HG03571 (cell line): ENCODE measurements at regions not wholly inside any gene's neighbourhood (a gene's known extent, or its start where the extent isn't known, plus 50 kb on each side); places are given as distances from the start of the nearest gene placed in this dataset.
"Not testable (repeated sequence)": the region's sequence is repeated elsewhere in the genome, so short reads cannot be mapped to it uniquely, and the experiment has no call there.

Source experiments
- ATAC-seq: cut with Tn5 transposase; IDR thresholded peaks from one replicate; pipeline ENCODE4 v1.9.1; 2021; ENCODE audit not compliant: unreplicated experiment

DNA sequence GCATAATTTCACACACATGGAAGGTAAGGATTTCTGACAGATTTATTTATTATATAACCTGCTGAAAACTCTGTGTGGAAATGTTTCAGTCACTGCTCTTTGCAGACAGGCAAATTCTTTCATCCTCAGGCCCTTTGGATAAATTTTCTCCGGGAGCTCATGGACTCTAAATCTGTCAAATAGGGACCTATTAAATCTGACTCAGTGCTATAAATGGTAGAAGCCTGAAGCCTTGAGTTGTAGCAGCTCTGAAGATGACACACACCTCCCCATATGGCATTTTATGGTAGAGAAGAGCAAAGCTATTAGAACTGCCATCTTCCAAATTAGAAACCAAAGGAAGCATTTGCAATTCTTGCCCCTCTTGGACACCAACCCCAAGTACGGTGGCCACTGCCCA is 808.7 kb downstream of the XPNPEP1 start:
- no peak for ATAC-seq

DNA sequence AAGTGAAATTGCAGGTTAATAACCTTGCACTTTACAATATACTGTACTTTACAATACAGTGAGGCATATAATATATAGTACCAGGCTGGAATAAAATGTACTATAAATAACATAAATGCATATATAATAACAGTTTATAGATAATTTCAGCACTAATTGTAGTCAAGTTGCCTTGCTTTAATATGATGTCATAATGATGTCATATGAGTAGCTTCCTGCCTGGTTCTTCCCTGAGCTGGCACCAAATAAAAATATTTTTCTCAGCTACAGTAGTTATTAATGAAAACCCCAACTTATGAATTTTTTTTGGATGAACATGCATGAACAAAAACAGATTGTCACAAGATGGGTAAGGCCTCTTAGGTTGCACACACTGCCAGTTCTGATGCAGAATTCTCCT is 816.7 kb downstream of the XPNPEP1 start:
- ATAC-seq: no peak

DNA sequence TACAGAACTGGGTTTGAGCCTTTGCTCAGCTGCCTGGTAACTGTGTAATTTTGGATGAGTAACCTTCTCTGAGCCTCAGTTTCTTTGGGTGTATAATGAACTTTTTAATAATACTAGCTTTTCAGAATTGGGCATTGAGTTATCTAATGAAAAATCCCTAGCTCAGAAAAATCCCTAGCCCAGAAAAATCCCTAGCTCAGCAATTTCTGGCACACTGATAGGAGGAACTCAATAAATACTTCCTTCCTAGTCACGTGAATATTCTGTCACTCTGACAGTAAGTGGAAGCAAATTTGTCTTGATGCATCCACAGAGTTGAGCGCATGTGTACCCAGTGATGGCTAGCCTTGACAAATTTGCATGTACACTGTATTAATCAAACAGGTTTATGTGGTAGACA is 817.6 kb downstream of the XPNPEP1 start:
- no peak for ATAC-seq

DNA sequence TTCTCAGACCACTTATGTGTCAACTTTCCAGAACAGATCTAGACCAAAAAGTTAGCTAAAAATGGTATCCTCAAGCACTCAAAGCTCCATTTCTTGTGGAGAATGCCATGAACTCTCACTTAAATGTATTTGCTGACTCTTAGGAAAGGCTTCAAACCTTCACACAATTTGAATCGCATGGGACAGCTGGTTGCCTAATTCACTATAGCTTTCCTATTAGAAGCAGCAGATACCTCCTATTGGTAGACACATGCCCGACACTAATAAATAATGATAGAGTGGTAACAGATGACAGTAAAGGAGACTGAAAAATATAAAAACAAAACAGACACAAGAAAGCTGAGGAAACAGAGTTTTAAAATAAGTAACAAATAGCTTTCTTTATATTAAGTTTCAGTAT is 818.5 kb downstream of the XPNPEP1 start:
- ATAC-seq: no peak

DNA sequence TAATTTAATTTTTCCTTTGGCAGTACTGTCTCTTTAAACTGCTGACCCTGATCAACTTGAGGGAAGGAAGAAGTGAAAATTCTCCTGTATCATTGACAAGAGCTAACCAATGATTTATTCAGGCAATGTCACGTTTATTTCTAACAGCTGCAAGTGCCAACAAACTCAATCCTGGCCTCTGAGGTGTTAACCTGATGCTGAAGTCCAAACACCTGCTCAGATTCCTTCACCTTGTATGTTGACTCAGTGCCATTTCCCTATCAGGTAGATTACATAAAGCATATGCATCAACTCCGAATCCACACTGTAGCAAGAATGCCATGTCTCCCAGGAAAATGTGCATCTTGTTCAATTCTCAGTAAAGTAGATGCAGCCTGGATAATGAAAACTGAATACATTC is 820.0 kb downstream of the XPNPEP1 start:
- no peak for ATAC-seq

DNA sequence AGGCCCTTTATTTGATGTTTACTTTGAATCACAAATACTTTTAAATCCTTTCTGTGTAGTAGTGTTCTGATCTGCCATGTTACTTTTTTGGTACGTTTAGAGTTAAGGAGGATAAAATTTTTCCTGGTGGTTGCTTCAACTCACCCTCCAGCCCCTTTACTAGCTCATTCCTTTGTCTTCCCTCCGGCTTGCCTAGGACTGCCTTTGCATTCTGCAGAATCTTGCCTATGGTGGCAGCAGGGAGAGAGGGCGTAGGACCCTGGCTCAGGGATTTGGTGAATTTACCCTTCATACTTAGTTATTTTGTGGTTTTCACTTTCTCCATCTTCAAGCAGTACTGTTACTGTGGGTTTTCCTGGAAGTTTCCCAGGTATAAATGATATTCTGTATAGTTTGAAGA is 833.5 kb downstream of the XPNPEP1 start:
- ATAC-seq: no peak

DNA sequence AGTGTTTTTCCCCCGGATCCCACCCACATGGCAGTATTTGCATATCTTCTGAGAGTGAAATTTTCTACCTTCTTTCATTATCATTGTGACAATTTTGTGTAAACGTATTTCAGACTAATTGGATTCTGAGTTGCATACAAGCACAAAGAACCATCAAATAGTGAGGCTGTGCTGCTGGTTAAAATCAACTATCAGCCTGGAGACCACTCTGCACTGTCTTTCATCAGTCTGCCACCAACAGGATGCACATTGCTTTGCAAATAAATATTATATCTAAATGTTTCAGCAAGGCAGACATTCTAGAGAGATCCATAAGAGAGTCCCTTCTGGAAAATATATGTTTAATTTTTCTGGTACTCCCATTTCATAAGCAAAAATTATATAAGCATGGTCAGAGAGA is 851.8 kb downstream of the XPNPEP1 start:
- no peak for ATAC-seq

DNA sequence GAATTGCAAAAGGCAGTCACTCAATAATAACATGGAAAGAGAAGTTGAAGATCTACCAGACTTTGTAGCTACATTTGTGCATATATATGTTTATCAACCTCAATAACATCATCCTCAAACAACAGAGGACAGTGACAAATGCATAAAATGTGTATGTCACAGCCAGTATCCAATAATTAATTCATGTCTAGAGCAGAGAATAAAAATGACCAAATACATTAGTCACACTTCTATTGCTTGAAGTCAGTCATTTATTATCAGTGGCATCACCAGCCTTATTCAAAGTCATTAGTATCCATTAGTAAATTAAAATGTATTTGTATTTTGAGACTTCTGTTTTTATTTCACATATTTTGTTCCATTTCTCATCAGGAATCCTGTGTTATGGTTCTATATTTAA is 852.8 kb downstream of the XPNPEP1 start:
- ATAC-seq: no peak

DNA sequence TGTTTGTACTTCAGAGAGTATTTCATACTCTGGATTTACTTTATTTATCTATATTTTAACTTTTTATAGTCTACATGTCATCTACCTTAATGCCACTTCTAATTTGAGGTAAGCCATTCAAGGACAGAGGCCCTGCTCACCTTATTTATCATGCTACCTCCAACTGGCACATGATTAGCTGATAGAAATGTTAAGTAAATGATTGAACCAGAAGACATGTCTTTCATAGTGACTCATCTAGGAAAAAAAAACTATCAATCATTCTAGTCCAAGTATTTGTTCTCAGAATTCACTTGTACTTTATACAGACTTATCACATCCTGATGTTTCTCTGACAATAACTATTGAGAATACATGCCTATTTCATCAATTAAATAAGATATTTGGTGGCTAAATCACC is 856.3 kb downstream of the XPNPEP1 start:
- ATAC-seq: no peak

DNA sequence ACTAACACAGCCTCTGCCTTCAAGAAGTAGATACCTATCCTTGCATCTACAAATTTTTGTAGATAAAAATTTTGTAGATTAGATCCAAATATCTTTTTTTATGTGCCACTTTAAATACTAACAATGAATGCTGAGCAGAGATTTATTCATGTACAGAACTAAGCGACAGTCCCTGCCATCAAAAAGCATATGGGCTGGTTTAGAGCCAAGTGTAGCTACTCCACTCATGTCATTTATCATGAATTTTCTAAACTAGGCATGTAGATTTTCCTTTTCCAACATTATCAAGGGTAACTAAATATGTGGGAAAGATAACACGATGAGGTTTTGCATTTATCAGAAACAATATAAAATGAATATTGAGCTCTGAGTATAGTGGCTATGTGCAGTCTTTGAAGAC is 857.5 kb downstream of the XPNPEP1 start:
- no peak for ATAC-seq

DNA sequence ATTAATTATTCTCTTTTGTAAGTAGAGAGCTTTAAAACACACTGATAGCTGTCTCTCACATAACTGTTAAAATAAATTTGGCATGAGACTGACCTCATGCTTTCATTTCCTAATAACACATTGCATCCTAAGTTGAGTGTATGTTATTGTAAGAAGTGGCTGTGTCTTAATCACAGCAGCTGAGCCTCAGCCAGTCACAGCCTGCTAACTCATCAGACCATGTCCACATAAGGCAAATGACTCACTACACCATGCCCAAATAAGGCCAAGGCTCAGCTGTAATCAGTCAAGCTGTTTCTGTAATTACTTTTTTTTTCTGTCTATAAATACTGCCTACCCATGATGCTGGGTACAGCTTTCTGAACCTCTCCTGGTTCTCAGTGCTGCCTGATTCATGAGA is 860.9 kb downstream of the XPNPEP1 start:
- ATAC-seq: peak; percentile 52

DNA sequence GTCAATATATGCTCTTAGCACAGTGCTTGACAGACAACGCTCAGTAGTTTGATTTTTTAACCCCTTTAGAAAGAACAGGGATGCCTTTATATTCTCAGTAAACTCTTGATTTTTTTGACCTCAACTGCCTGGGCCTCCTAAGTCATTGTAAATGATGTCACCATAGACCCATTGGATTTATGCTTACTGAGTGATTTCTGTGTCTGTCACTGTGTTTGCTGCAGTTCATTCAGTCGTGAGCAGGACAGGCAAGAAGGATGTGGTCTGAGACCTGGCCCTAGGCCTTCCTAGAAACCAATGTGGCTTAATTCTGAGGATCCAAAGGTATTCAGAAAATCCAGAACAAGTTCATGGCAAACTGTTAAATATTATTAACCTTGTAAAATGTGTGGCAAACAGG is 868.1 kb downstream of the XPNPEP1 start:
- no peak for ATAC-seq

DNA sequence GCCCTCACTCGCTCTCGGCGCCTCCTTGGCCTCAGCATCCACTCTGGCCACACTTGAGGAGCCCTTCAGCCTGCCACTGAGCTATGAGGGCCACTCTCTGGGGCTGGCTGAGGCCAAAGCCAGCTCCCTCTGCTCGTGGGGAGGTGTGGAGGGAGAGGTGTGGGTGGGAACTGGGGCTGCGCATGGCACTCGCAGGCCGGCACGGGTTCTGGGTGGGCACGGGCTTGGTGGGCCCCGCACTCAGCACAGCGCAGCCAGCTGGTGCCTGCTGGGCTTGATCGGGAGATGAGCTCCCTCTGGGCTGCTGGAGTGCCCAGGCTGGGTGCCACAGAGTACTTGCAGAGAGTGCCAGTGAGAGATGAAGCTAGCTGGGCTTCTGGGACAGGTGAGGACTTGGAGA is 875.5 kb downstream of the XPNPEP1 start:
- ATAC-seq: no peak

DNA sequence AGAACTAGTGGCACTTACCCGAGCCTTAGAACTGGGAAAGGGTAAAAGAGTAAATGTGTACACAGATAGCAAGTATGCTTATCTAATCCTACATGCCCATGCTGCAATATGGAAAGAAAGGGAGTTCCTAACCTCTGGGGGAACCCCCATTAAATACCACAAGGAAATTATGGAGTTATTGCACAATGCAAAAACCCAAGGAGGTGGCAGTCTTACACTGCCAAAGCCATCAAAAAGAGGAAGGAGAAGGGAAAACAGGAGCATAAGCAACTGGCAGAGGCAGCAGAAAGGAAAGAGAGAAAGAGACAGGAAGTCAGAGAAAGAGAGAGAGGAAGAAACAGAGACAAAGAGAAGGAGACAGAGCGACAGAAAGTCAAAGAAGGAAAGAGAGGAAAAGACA is 876.9 kb downstream of the XPNPEP1 start:
- not testable (repeated sequence) for ATAC-seq

DNA sequence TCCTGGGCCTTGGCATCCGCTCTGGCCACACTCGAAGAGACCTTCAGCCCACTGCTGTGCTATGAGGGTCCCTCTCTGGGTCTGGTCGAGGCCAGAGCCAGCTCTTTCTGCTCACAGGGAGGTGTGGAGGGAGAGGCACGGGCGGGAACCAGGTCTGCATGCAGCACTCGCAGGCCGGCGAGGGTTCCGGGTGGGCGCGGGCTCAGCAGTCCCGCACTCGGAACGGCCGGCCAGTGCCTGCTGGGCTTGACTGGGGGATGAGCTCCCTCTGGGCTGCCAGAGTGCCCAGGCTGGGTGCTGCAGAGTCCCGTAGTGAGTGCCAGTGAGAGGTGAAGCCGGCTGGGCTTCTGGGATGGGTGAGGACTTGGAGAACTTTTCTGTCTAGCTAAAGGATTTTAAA is 882.7 kb downstream of the XPNPEP1 start:
- no peak for ATAC-seq

DNA sequence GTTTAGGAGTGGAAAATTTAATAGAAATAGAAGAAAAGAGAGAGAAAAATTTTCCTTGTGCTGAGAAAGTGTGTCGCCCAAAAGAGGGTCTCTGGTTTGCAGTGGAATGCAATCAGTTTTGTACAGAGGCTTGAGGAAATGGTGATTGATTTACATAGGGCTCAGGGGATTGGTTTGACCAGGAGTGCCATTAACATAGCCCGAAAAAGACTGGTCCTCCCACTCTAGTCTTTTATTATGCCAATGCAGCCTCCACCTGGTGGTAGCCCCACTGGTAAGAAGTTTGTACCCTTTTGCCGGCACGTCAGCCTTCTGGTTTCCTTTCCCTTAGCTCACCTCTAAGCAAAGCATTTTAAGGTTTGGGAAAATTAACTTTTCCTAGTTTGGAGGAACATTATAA is 885.3 kb downstream of the XPNPEP1 start:
- ATAC-seq: no peak

DNA sequence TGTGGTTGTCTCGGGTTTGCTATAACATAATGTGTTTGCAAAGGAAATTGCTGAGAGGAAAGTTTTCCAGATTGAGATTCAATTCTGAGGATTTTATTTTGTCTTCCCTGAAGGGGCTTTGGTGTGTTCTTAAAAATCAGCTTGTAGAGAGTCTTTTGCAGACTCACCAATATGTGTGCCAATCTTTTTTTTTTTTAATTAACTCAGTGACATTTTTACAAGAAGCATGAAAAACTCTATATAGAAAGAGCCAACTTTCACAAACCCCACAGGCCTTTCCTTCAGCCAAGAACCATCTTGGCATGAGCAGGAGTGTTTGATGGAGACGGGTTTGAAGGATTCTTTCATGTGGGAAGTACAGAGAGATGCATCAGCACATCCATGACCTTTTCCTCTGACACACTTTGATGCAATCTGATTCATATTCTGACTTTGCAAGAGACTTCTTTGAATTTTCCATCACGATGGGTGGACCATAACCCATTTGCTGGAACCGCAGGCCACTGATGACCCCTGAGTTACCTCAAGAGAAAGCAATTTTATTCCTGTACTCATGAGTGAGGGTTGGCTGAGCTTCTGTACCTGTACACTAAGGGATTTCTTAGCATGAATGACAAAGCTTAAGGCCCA is 892.6 kb downstream of the XPNPEP1 start:
- no peak for ATAC-seq

DNA sequence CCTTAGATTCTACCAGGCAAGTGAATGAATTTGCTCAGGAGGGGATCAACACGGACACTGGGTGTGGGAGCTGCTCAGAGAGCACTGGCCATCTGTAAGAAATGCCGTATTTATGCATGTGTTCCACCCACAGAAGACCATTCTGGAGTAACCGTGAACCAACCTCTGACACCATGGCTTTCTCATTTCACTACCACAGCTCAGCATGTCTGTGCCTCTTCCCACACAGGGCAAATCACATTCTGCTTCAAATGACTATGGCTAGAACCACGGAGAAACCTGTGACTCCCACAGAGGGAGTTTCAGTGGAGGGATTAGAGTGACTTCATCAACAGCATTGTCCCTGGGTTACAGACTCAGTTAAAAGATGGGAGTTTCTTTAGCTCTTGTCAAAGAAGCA is 893.4 kb downstream of the XPNPEP1 start:
- no peak for ATAC-seq

DNA sequence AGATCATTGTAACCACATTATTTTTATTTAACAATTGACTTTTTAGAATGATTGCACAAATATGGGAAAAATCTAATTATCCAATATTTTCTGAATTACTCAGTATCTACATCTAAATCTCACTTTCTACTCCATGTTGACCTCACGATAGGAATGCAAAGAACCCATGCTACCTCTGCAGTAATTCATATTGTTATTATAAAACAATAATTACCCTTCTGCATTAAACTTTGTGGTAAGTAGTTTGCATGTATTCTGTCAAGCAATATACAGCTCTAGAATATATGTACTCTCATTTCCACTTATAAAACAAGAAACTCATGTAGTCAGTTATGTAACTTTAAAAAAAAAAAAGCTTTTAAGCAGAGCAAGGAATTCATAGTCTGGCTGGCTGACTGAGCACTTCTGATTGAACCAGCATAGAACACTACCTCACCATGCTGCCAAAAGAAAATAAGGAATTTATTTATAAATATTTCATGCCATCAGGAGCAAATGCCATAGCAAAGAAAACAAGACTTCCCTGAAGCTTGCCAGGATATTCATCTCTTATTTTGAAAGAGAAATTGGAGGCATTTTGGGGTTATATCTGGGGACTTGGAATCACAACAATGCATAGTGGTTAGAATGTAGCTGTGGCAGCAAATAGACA is 895.7 kb downstream of the XPNPEP1 start:
- ATAC-seq: no peak

DNA sequence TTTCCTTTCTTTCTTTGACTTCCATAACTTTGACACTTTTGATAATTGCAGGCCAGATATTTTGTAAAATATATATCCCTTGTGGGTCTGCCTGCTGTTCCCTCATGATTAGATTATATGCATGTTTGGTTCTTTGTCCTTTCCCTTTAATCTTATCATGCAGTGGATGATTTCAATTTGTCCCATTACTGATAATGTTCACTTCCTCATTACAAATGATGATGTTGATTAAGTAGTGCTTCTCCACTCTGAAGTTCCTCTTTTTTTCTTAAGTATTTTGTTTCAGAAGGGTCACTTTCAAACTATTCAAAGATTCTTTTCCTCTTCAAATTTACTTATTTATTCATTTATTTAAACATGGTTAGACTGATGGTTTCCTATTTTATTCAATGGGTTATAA is 898.1 kb downstream of the XPNPEP1 start:
- no peak for ATAC-seq

DNA sequence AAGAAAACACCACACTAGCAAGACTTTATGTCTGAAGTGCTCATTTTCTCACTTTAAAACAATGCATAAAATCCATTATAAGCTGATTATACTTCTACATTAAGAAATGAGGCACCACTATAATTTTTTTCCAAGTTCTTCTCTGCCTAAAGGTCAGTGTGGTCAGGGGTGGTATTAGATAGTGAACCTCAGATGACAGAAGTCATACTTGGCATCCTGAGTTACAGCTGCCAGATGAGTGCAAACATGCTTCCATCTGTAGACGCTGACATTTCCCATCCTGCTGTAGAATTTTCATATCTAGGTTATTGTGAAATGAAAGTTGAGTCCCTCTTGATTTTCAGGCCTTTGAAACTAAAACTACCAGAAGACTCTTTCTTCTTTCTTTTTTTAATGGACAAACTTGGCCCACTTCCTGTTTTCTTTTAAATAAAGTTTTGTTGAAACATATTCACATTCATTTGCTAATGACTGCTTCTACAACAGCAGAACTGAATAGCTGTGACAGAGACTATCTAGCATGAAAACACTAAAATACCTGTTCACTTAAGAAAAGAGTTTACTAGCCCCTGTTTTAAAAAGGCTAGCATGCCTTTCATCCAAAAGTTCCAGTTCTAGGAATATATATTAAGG is 900.8 kb downstream of the XPNPEP1 start:
- no peak for ATAC-seq

DNA sequence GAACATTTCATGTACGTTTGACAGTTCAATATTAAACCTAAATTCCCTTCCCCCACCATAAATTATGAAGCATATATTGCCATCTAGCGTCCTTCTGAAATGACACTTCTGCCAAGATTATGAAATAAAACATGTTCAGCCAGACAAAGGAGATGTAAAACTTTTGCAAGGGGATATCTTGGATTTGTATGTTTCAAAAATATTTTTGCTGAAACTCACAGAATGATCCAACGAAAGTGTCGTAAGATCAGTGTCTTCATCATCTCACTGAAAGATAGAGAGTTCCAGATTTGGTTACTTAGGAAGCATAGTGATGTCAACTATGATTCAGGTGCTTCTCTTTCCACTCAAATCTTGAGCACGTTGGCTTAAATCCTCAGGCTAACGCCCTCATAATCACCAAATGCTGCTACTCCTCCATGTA is 904.3 kb downstream of the XPNPEP1 start:
- ATAC-seq: no peak

DNA sequence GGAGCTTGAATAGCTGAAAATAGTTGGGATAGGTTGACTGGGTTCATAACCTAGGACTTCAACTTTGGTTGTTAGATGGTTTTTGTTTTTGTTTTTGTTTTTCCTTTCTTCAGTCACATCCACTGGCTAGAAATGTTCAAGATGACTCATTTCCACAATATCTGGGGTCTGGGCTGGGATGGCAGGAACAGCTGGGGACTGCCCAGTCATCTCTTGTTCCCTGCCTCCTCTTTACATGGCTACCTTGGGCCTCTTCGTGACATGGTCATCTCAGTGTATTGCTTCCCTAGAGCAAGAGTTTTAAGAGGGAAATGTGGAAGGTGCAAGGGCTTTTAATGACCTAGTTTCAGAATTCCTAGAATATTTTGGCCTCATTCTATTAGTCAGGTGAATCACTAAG is 915.8 kb downstream of the XPNPEP1 start:
- no peak for ATAC-seq
